ENCODE measurements at regions not wholly inside any gene's neighbourhood (a gene's known extent, or its start where the extent isn't known, plus 50 kb on each side); places are given as distances from the start of the nearest gene placed in this dataset.

DNA sequence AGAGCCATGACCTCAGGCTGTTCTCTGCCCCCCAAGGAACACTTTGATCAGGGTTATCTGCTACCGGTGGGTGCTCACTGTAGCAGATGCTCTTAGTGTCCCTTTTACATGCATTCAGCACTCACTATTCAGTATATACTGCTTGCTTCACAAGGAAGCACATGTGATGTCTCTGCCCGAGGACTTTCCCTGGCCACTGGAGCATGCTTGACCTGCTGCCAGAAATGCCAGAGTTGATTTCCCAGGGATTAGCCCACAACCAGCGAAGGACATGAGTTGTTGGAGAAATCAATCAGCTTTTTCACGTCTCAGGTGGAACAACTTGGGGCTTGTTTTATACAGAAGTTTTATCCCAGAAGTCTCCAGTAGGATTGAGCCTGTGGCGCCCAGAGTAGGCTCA is 51.2 kb upstream of the RPS6KA3 start (continued):
- no peak for TF ChIP-seq MAX (IDR thresholded peaks at IDR 0.05)
